K562 (cell line): ENCODE measurements at regions not wholly inside any gene's neighbourhood (a gene's known extent, or its start where the extent isn't known, plus 50 kb on each side); places are given as distances from the start of the nearest gene placed in this dataset.

Experiments
- ADNP ChIP-seq: fragments of 200-800 bp; sonication (Bioruptor generic); IDR thresholded peaks from 2 replicates; pipeline ENCODE4 v1.6.1; 2016; ENCODE audit warnings: missing genetic modification characterization, missing compliant biosample characterization
- ATF3 ChIP-seq, 2 experiments: fragments of 450-650 bp in 1 of 2; sonication (generic) in 1 of 2; formaldehyde crosslinking in 1 of 2; IDR thresholded peaks in 1 of 2; conservative IDR thresholded peaks in 1 of 2; 2 replicates each; pipeline versions ENCODE4 v1.6.1 to v1.8.1; 2016 to 2023; ENCODE audit warnings: mild to moderate bottlenecking in 2 of 2, moderate library complexity in 2 of 2, inconsistent platforms in 1 of 2, missing genetic modification reagents in 1 of 2
- CBFB ChIP-seq: sonication (generic); formaldehyde crosslinking; IDR thresholded peaks from 2 replicates; pipeline ENCODE4 v1.4.0; 2020; ENCODE audit warnings: mild to moderate bottlenecking, missing genetic modification reagents
- CTCF ChIP-seq, 3 experiments: IDR thresholded peaks in 2 of 3; conservative IDR thresholded peaks in 1 of 3; 2 replicates each; pipeline ENCODE4 v1.5.1; 2011 to 2012; ENCODE audit warnings: low read length in 3 of 3, mild to moderate bottlenecking in 3 of 3, control low read depth in 2 of 3, improper control_type of control experiment in 1 of 3, inconsistent platforms in 1 of 3, low read depth in 1 of 3, mixed read lengths in 1 of 3, moderate library complexity in 1 of 3; ENCODE audit not compliant: insufficient read depth in 2 of 3
- E2F6 ChIP-seq, 2 experiments: IDR thresholded peaks; 2 replicates each; pipeline ENCODE4 v1.6.1; 2011; ENCODE audit warnings: borderline replicate concordance in 1 of 2, control low read depth in 1 of 2, low read depth in 1 of 2, low read length in 1 of 2, mild to moderate bottlenecking in 1 of 2, mixed read lengths in 1 of 2, moderate library complexity in 1 of 2; ENCODE audit not compliant: insufficient read depth in 1 of 2, insufficient read length in 1 of 2, poor library complexity in 1 of 2, severe bottlenecking in 1 of 2; ENCODE audit errors: extremely low read depth in 1 of 2
- KAT8 ChIP-seq: fragments of 450-650 bp; IDR thresholded peaks from 2 replicates; pipeline ENCODE4 v1.6.1; 2016; ENCODE audit warnings: low read depth, mild to moderate bottlenecking
- MED1 ChIP-seq: sonication (generic); formaldehyde crosslinking; IDR thresholded peaks from 2 replicates; pipeline ENCODE4 v1.8.1; 2023; ENCODE audit warnings: missing genetic modification reagents, borderline replicate concordance
- NR4A1 ChIP-seq, 2 experiments: fragments of 250-450 bp in 1 of 2; fragments of 450-650 bp in 1 of 2; sonication (Bioruptor Pico) in 1 of 2; IDR thresholded peaks; 2 replicates each; pipeline versions ENCODE4 v1.4.0 to v1.6.1; 2016 to 2020; ENCODE audit warnings: mild to moderate bottlenecking in 2 of 2, missing compliant biosample characterization in 1 of 2, missing genetic modification characterization in 1 of 2, moderate library complexity in 1 of 2
- STAT5A ChIP-seq: IDR thresholded peaks from 2 replicates; pipeline ENCODE4 v1.6.1; 2012; ENCODE audit warnings: low read length, inconsistent platforms, borderline replicate concordance
- TBL1XR1 ChIP-seq, 2 experiments: IDR thresholded peaks; 2 replicates each; pipeline ENCODE4 v1.6.1; 2012; ENCODE audit warnings: improper control_type of control experiment in 2 of 2, low read length in 2 of 2, mild to moderate bottlenecking in 1 of 2
- TBP ChIP-seq: optimal IDR thresholded peaks from 2 replicates; pipeline ENCODE3; 2011; ENCODE audit warnings: low read depth, low read length, improper control_type of control experiment
- TF ChIP-seq, protein P1 (sequence below): sonication (generic); formaldehyde crosslinking; IDR thresholded peaks from 2 replicates; pipeline ENCODE4 v1.8.1; 2023; ENCODE audit warnings: mild to moderate bottlenecking, missing genetic modification reagents, moderate library complexity
- TF ChIP-seq, protein P2 (sequence below): fragments of 200-800 bp; sonication (Bioruptor generic); IDR thresholded peaks from 2 replicates; pipeline ENCODE4 v1.6.1; 2017; ENCODE audit warnings: missing genetic modification characterization, missing compliant biosample characterization
- TF ChIP-seq, protein P3 (sequence below): sonication (generic); formaldehyde crosslinking; IDR thresholded peaks from 2 replicates; pipeline ENCODE4 v1.8.1; 2023; ENCODE audit warnings: mild to moderate bottlenecking, missing genetic modification reagents

DNA sequence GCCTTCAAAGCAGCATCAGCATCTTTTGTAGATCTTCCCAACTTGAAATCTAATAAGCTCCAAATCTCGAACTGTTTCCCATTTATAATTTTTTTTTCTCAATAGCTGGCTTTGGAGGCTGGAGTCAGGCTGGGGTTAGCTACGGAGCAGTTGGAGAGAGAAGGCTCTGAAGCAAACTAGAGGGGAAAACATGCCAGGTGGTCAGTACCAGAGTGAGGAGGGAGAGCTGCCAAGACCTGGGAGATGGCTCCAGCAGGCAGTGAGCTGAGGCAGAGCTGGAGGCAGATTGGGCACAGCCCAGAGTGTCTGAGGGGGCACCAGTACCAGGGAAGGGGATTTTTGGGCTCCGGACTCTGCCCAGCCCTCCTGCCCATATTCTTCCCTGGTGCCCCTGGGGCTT lies 311.2 kb downstream of the RPLP1 start:
- TF ChIP-seq, protein P1, sequence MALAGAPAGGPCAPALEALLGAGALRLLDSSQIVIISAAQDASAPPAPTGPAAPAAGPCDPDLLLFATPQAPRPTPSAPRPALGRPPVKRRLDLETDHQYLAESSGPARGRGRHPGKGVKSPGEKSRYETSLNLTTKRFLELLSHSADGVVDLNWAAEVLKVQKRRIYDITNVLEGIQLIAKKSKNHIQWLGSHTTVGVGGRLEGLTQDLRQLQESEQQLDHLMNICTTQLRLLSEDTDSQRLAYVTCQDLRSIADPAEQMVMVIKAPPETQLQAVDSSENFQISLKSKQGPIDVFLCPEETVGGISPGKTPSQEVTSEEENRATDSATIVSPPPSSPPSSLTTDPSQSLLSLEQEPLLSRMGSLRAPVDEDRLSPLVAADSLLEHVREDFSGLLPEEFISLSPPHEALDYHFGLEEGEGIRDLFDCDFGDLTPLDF (CRISPR knock-in tag) = no peak
- TF ChIP-seq, protein P2, sequence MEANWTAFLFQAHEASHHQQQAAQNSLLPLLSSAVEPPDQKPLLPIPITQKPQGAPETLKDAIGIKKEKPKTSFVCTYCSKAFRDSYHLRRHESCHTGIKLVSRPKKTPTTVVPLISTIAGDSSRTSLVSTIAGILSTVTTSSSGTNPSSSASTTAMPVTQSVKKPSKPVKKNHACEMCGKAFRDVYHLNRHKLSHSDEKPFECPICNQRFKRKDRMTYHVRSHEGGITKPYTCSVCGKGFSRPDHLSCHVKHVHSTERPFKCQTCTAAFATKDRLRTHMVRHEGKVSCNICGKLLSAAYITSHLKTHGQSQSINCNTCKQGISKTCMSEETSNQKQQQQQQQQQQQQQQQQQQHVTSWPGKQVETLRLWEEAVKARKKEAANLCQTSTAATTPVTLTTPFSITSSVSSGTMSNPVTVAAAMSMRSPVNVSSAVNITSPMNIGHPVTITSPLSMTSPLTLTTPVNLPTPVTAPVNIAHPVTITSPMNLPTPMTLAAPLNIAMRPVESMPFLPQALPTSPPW = no peak
- no peak for TF ChIP-seq ADNP
- TF ChIP-seq STAT5A = no peak
- no peak for TF ChIP-seq E2F6 (IDR thresholded peaks at IDR 0.05; ENCODE audit: borderline replicate concordance in 1 of 2, extremely low read depth in 1 of 2, insufficient read depth in 1 of 2, insufficient read length in 1 of 2, low read depth in 1 of 2, low read length in 1 of 2, poor library complexity in 1 of 2, severe bottlenecking in 1 of 2)
- no peak for TF ChIP-seq TBL1XR1 (IDR thresholded peaks at IDR 0.05; ENCODE audit: low read length in 2 of 2)
- TF ChIP-seq CBFB = no peak
- TF ChIP-seq CTCF (IDR thresholded peaks at IDR 0.05 in 2 of 3, conservative IDR thresholded peaks at IDR 0.05 in 1 of 3; ENCODE audit: insufficient read depth in 2 of 3, low read depth in 1 of 3, low read length in 3 of 3) = no peak
- no peak for TF ChIP-seq ATF3 (IDR thresholded peaks at IDR 0.05)
- no peak for TF ChIP-seq ATF3 (CRISPR knock-in tag; conservative IDR thresholded peaks at IDR 0.05)
- no peak for TF ChIP-seq NR4A1 (CRISPR knock-in tag; IDR thresholded peaks at IDR 0.05)
- TF ChIP-seq NR4A1 (tag; IDR thresholded peaks at IDR 0.05) = no peak
- no peak for TF ChIP-seq KAT8
- TF ChIP-seq, protein P3, sequence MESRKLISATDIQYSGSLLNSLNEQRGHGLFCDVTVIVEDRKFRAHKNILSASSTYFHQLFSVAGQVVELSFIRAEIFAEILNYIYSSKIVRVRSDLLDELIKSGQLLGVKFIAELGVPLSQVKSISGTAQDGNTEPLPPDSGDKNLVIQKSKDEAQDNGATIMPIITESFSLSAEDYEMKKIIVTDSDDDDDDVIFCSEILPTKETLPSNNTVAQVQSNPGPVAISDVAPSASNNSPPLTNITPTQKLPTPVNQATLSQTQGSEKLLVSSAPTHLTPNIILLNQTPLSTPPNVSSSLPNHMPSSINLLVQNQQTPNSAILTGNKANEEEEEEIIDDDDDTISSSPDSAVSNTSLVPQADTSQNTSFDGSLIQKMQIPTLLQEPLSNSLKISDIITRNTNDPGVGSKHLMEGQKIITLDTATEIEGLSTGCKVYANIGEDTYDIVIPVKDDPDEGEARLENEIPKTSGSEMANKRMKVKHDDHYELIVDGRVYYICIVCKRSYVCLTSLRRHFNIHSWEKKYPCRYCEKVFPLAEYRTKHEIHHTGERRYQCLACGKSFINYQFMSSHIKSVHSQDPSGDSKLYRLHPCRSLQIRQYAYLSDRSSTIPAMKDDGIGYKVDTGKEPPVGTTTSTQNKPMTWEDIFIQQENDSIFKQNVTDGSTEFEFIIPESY = no peak
- no peak for TF ChIP-seq TBP
- no peak for TF ChIP-seq MED1 (CRISPR knock-in tag)
